ENCODE measurements at regions not wholly inside any gene's neighbourhood (a gene's known extent, or its start where the extent isn't known, plus 50 kb on each side); places are given as distances from the start of the nearest gene placed in this dataset.
"Not testable (repeated sequence)": the region's sequence is repeated elsewhere in the genome, so short reads cannot be mapped to it uniquely, and the experiment has no call there.

- Histone ChIP-seq H3K27me3 (ENCODE audit: control insufficient read depth, insufficient read depth, low read length) (no peaks in the 10 kb centered on the region), H3K27ac (ENCODE audit: insufficient read depth, low read length, poor library complexity, severe bottlenecking) (no peak overlapping the region), H3K4me1 (ENCODE audit: control insufficient read depth, insufficient read depth, low read length, poor library complexity, severe bottlenecking) (no peaks in the 10 kb centered on the region), H3K36me3 (ENCODE audit: control insufficient read depth, insufficient read depth, low read length) (no peaks in the 10 kb centered on the region), H3K9me3 (ENCODE audit: control insufficient read depth in 2 of 2, low read length in 2 of 2) (no peaks in the 10 kb centered on the region), H3K4me3 (ENCODE audit: low read depth, low read length) (no peak overlapping the region)
- ATAC-seq (ENCODE audit: low read depth in 2 of 2) (no peak), DNase-seq (no peak)
- Mint-ChIP-seq H3K27me3 (no peaks in the 10 kb centered on the region), H3K4me3 (no peak overlapping the region), H3K27ac (no peak overlapping the region), H3K9me3 (peaks cover 0 to 12% (median 2%) of the 10 kb centered on the region in 7 donors), H3K36me3 (peaks cover 3% of the 10 kb centered on the region), H3K4me1 (peaks cover 0 to 3% (median 0%) of the 10 kb centered on the region in 4 donors)
Observed at GRCh38 chr2:132275396-132275795, 113.6 kb upstream of the ANKRD30BL start.

DNA sequence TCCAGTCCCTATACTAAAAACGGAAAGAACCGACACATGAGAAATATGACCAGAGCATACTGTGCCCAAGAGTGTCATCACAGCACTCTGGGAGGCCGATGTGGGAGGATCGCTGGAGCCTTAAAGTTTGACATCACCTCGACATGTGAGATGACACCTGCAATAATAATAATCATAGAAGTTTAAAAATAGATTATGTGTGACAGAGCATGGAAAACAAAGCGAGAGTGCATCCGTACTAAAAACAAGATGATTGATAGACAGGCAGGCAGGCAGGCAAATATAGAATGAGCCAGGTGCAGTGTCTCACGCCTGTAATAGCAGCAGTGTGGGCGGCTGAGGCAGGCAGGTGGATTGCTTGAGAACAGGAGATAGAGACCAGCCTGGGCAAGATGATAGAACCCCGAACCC lies 114.8 kb upstream of the ANKRD30BL start:
- Histone ChIP-seq H3K4me3 (ENCODE audit: low read depth, low read length) (no peak overlapping the region), H3K9me3 (ENCODE audit: control insufficient read depth in 2 of 2, low read length in 2 of 2) (no peaks in the 10 kb centered on the region), H3K36me3 (ENCODE audit: control insufficient read depth, insufficient read depth, low read length) (no peaks in the 10 kb centered on the region), H3K27ac (ENCODE audit: insufficient read depth, low read length, poor library complexity, severe bottlenecking) (no peak overlapping the region), H3K27me3 (ENCODE audit: control insufficient read depth, insufficient read depth, low read length) (no peaks in the 10 kb centered on the region), H3K4me1 (ENCODE audit: control insufficient read depth, insufficient read depth, low read length, poor library complexity, severe bottlenecking) (no peaks in the 10 kb centered on the region)
- no peak overlapping the region for H3K4me3 Mint-ChIP-seq
- H3K27me3 Mint-ChIP-seq: no peaks in the 10 kb centered on the region
- no peak for ATAC-seq (ENCODE audit: low read depth in 2 of 2)
- no peak for DNase-seq
- peaks cover 0 to 3% (median 0%) of the 10 kb centered on the region in 4 donors for H3K4me1 Mint-ChIP-seq
- no peak overlapping the region for H3K27ac Mint-ChIP-seq
- H3K9me3 Mint-ChIP-seq: peaks cover 0 to 12% (median 2%) of the 10 kb centered on the region in 7 donors
- peaks cover 3% of the 10 kb centered on the region for H3K36me3 Mint-ChIP-seq

- Histone ChIP-seq H3K27ac (ENCODE audit: insufficient read depth, low read length, poor library complexity, severe bottlenecking) (no peak overlapping the region), H3K27me3 (ENCODE audit: control insufficient read depth, insufficient read depth, low read length) (no peaks in the 10 kb centered on the region), H3K4me3 (ENCODE audit: low read depth, low read length) (no peak overlapping the region), H3K9me3 (ENCODE audit: control insufficient read depth in 2 of 2, low read length in 2 of 2) (no peaks in the 10 kb centered on the region), H3K4me1 (ENCODE audit: control insufficient read depth, insufficient read depth, low read length, poor library complexity, severe bottlenecking) (no peaks in the 10 kb centered on the region), H3K36me3 (ENCODE audit: control insufficient read depth, insufficient read depth, low read length) (no peaks in the 10 kb centered on the region)
- peaks cover 0 to 12% (median 2%) of the 10 kb centered on the region in 7 donors for H3K9me3 Mint-ChIP-seq
- peaks cover 0 to 3% (median 0%) of the 10 kb centered on the region in 4 donors for H3K4me1 Mint-ChIP-seq
- DNase-seq: no peak
- H3K4me3 Mint-ChIP-seq: no peak overlapping the region
- ATAC-seq (ENCODE audit: low read depth in 2 of 2): no peak
- H3K27me3 Mint-ChIP-seq: no peaks in the 10 kb centered on the region
- peaks cover 3% of the 10 kb centered on the region for H3K36me3 Mint-ChIP-seq
- peak overlapping the region in 1 of 3 donors; percentile 18 for H3K27ac Mint-ChIP-seq
Observed at GRCh38 chr2:132278267-132278666, 116.5 kb upstream of the ANKRD30BL start.

DNA sequence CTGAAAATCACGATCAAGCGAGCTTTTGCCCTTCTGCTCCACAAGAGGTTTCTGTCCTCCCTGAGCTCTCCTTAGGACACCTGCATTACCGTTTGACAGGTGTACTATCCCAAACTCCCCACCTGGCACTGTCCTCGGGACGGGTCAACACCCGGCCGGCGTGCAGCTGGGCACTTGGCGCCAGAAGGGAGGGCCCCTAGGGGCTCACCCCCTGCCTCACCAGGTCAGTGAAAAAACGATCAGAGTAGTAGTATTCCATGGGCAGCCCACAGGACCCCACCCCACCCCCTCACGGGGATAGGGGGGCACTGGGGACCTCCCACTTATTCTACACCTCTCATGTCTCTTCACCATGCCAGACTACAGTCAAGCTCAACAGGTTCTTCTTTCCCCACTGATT lies 117.6 kb upstream of the ANKRD30BL start:
- H3K36me3 ChIP-seq (ENCODE audit: control insufficient read depth, insufficient read depth, low read length): no peaks in the 10 kb centered on the region
- H3K36me3 Mint-ChIP-seq: no peaks in the 10 kb centered on the region
- DNase-seq (no peak), ATAC-seq (ENCODE audit: low read depth in 2 of 2) (no peak)
- no peak overlapping the region for H3K27ac Mint-ChIP-seq
- H3K4me1 ChIP-seq (ENCODE audit: control insufficient read depth, insufficient read depth, low read length, poor library complexity, severe bottlenecking): no peaks in the 10 kb centered on the region
- no peaks in the 10 kb centered on the region for H3K27me3 ChIP-seq (ENCODE audit: control insufficient read depth, insufficient read depth, low read length)
- no peaks in the 10 kb centered on the region for H3K9me3 ChIP-seq (ENCODE audit: control insufficient read depth in 2 of 2, low read length in 2 of 2)
- H3K9me3 Mint-ChIP-seq: peaks cover 0 to 12% (median 2%) of the 10 kb centered on the region in 7 donors
- H3K4me3 Mint-ChIP-seq: peak overlapping the region in 1 of 4 donors; percentile 79
- H3K27ac ChIP-seq (ENCODE audit: insufficient read depth, low read length, poor library complexity, severe bottlenecking): no peak overlapping the region
- no peak overlapping the region for H3K4me3 ChIP-seq (ENCODE audit: low read depth, low read length)
- H3K4me1 Mint-ChIP-seq: peaks cover 0 to under 1% (median 0%) of the 10 kb centered on the region in 4 donors
- no peaks in the 10 kb centered on the region for H3K27me3 Mint-ChIP-seq

GRCh38 chr2:132279930-132280615 lies 118.3 kb upstream of the ANKRD30BL start:
- Mint-ChIP-seq H3K27ac (no peak overlapping the region), H3K27me3 (no peaks in the 10 kb centered on the region), H3K4me1 (no peaks in the 10 kb centered on the region), H3K36me3 (no peaks in the 10 kb centered on the region), H3K9me3 (peaks cover 0 to 12% (median 2%) of the 10 kb centered on the region in 7 donors), H3K4me3 (no peak overlapping the region)
- Histone ChIP-seq H3K27ac (ENCODE audit: insufficient read depth, low read length, poor library complexity, severe bottlenecking) (no peak overlapping the region), H3K4me1 (ENCODE audit: control insufficient read depth, insufficient read depth, low read length, poor library complexity, severe bottlenecking) (no peaks in the 10 kb centered on the region), H3K36me3 (ENCODE audit: control insufficient read depth, insufficient read depth, low read length) (no peaks in the 10 kb centered on the region), H3K4me3 (ENCODE audit: low read depth, low read length) (no peak overlapping the region), H3K27me3 (ENCODE audit: control insufficient read depth, insufficient read depth, low read length) (no peaks in the 10 kb centered on the region), H3K9me3 (ENCODE audit: control insufficient read depth in 2 of 2, low read length in 2 of 2) (no peaks in the 10 kb centered on the region)
- DNase-seq (no peak), ATAC-seq (ENCODE audit: low read depth in 2 of 2) (no peak)

DNA sequence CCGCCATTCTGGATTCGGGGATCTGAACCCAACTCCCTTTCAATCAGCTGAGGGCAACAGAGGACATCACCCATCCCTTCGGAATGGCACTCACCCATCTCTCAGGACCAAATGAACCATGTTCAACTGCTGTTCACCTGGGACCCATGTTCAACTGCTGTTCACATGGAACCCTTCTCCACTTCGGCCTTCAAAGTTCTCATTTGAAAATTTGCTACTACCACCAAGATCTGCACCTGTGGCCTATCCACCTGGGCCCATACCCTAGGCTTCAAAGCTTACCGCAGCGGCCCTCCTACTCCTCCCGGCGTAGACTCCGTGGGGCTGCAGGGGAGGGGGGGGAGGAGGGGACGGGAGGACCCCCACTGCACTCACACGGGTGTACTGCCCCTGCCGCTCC lies 119.2 kb upstream of the ANKRD30BL start:
- Histone ChIP-seq H3K27ac (ENCODE audit: insufficient read depth, low read length, poor library complexity, severe bottlenecking) (no peak overlapping the region), H3K36me3 (ENCODE audit: control insufficient read depth, insufficient read depth, low read length) (no peaks in the 10 kb centered on the region), H3K9me3 (ENCODE audit: control insufficient read depth in 2 of 2, low read length in 2 of 2) (no peaks in the 10 kb centered on the region), H3K4me1 (ENCODE audit: control insufficient read depth, insufficient read depth, low read length, poor library complexity, severe bottlenecking) (no peaks in the 10 kb centered on the region), H3K27me3 (ENCODE audit: control insufficient read depth, insufficient read depth, low read length) (no peaks in the 10 kb centered on the region), H3K4me3 (ENCODE audit: low read depth, low read length) (no peak overlapping the region)
- ATAC-seq (ENCODE audit: low read depth in 2 of 2) (no peak), DNase-seq (no peak)
- no peak overlapping the region for H3K27ac Mint-ChIP-seq
- no peak overlapping the region for H3K4me3 Mint-ChIP-seq
- peaks cover 0 to 12% (median 2%) of the 10 kb centered on the region in 7 donors for H3K9me3 Mint-ChIP-seq
- no peaks in the 10 kb centered on the region for H3K36me3 Mint-ChIP-seq
- no peaks in the 10 kb centered on the region for H3K4me1 Mint-ChIP-seq
- H3K27me3 Mint-ChIP-seq: no peaks in the 10 kb centered on the region

DNA sequence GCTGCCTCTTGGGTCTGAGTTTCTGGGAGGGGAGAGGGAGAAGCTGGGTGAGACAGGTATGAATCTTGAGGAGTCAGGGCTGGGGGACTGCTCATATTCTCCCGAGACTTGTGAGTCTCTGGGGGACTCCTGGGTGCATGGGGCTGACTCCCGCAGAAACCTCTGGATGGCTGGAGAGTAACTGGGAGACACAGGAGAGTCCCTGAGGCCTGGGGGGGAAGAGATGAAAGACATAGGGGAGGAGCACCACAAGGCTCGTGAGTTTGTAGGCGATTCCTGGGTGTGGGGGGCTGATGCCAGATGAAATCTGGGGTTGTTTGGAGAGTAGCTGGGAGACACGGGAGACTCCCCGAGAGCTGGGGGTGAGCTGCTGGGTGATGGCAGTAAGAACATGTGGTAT lies 120.4 kb upstream of the ANKRD30BL start:
- H3K4me1 ChIP-seq (ENCODE audit: control insufficient read depth, insufficient read depth, low read length, poor library complexity, severe bottlenecking); H3K27ac ChIP-seq (ENCODE audit: insufficient read depth, low read length, poor library complexity, severe bottlenecking); H3K27me3 ChIP-seq (ENCODE audit: control insufficient read depth, insufficient read depth, low read length); H3K9me3 ChIP-seq (ENCODE audit: control insufficient read depth in 2 of 2, low read length in 2 of 2); H3K36me3 Mint-ChIP-seq; H3K4me3 Mint-ChIP-seq; H3K4me1 Mint-ChIP-seq; H3K27me3 Mint-ChIP-seq; H3K4me3 ChIP-seq (ENCODE audit: low read depth, low read length); DNase-seq; ATAC-seq (ENCODE audit: low read depth in 2 of 2); H3K27ac Mint-ChIP-seq; H3K36me3 ChIP-seq (ENCODE audit: control insufficient read depth, insufficient read depth, low read length): not testable (repeated sequence)
- H3K9me3 Mint-ChIP-seq: peaks cover 0 to 10% (median 2%) of the 10 kb centered on the region in 7 donors

DNA sequence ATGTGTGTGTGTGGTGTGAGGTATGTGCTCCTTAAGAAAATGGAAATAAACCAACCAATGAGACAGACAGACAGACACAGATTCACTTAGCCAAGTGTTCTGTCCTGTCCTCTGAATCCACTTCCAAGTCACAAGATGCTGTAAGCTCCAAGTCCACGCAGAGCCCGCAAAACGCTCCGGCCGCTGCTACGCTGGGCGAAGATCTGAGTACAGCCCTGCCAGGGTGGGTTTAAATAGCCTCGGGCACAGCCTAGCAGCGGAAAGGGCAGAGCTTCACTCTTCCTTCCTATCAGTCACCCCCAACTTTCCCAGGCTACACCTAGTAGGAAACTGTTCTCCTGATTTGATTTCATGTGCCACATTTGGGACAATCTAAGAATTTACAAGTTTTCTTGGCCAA lies 121.2 kb upstream of the ANKRD30BL start:
- no peak for ATAC-seq (ENCODE audit: low read depth in 2 of 2)
- Histone ChIP-seq H3K27ac (ENCODE audit: insufficient read depth, low read length, poor library complexity, severe bottlenecking) (no peak overlapping the region), H3K4me3 (ENCODE audit: low read depth, low read length) (no peak overlapping the region), H3K4me1 (ENCODE audit: control insufficient read depth, insufficient read depth, low read length, poor library complexity, severe bottlenecking) (no peaks in the 10 kb centered on the region), H3K9me3 (ENCODE audit: control insufficient read depth in 2 of 2, low read length in 2 of 2) (no peaks in the 10 kb centered on the region), H3K36me3 (ENCODE audit: control insufficient read depth, insufficient read depth, low read length) (no peaks in the 10 kb centered on the region), H3K27me3 (ENCODE audit: control insufficient read depth, insufficient read depth, low read length) (no peaks in the 10 kb centered on the region)
- no peak for DNase-seq
- H3K4me1 Mint-ChIP-seq: no peaks in the 10 kb centered on the region
- no peak overlapping the region for H3K27ac Mint-ChIP-seq
- H3K9me3 Mint-ChIP-seq: peaks cover 0 to 10% (median 2%) of the 10 kb centered on the region in 7 donors
- H3K36me3 Mint-ChIP-seq: no peaks in the 10 kb centered on the region
- H3K4me3 Mint-ChIP-seq: no peak overlapping the region
- H3K27me3 Mint-ChIP-seq: no peaks in the 10 kb centered on the region
